ENCODE measurements at regions not wholly inside any gene's neighbourhood (a gene's known extent, or its start where the extent isn't known, plus 50 kb on each side); places are given as distances from the start of the nearest gene placed in this dataset.

- TF ChIP-seq CTCF (conservative IDR thresholded peaks at IDR 0.05 in 1 of 2, IDR thresholded peaks at IDR 0.05 in 1 of 2; ENCODE audit: extremely low read depth in 1 of 2, insufficient read depth in 1 of 2, low read depth in 1 of 2, low read length in 2 of 2) (no peak), EZH2 (IDR thresholded peaks at IDR 0.05; ENCODE audit: borderline replicate concordance, low read length) (no peak)
Observed at GRCh38 chr17:22692806-22693171, 1000.5 kb downstream of the KCNJ18 start.

All from mammary epithelial cell (primary cell).